RPMI8226 (cell line): ENCODE measurements at regions not wholly inside any gene's neighbourhood (a gene's known extent, or its start where the extent isn't known, plus 50 kb on each side); places are given as distances from the start of the nearest gene placed in this dataset.
"Not testable (repeated sequence)": the region's sequence is repeated elsewhere in the genome, so short reads cannot be mapped to it uniquely, and the experiment has no call there.

ENCODE experiments used
- DNase-seq: peaks from one replicate; pipeline ENCODE4 v3.0.0-alpha.2; 2015

DNA sequence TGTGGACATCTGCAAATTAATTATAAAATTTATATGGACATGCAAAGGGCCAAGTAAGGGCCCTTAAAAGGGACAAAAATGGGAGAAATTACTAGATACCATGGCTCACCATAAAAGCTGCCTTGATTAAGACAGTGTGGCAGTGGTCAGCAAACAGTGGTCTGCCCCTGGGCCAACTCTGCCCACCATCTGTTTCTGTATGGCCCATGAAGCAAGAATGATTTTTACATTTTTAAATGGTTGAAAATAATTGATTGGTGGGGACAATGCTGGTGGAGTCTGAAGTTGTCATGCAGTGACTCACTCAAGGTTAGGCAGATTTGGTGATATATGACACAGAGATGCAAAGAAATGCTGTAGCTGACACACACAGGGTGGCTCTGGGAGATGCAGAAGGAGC, 143.2 kb upstream of the PRDM7 start:
- DNase-seq = not testable (repeated sequence)

DNA sequence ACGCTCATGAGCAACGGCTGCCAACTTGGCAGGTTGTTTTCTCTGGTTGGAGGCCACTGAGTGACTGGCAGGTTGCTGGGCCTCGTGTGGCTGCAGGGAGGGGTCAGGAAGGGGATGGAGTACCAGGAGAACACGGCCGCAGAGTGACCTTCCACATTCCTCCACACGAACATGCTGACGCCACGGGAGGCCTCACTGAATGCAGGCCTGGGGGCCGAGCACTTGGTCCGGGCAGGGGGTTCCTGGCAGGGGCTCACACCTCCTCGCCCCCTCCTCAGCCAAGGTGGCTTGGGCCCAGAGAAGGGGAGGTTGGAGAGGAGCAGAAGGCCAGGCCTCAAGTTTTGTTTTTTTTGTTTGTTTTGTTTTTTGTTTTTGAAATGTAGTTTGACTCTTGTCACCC, 98.5 kb upstream of the PRDM7 start:
- not testable (repeated sequence) for DNase-seq

DNA sequence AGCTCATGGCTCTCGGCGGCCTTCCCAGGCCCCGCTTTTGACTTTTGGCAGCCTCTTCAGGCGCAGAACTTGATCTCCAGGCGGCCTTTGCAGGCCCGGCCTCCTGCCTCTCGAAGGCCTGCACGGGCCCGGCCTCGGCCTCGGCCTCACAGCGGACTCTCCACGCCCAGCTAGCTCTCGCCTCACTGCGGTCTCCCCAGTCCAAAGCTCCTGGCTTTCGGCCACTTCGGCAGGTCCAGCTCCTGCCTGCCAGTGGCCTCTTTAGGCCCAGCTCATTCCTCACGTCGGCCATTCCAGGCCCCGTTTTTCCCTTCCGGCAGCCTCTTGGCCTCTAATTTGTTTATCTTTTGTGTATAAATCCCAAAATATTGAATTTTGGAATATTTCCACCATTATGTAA, 94.5 kb upstream of the PRDM7 start:
- not testable (repeated sequence) for DNase-seq

DNA sequence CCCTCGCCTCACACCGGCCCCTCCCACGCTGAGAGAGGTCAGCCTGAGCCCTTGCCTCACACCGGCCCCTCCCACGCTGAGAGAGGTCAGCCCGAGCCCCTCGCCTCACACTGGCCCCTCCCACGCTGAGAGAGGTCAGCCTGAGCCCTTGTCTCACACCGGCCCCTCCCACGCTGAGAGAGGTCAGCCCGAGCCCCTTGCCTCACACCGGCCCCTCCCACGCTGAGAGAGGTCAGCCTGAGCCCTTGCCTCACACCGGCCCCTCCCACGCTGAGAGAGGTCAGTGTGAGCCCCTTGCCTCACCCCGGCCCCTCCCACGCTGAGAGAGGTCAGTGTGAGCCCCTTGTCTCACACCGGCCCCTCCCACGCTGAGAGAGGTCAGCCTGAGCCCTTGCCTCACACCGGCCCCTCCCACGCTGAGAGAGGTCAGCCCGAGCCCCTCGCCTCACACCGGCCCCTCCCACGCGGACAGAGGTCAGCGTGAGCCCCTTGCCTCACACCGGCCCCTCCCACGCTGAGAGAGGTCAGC, 92.1 kb upstream of the PRDM7 start:
- DNase-seq = not testable (repeated sequence)

DNA sequence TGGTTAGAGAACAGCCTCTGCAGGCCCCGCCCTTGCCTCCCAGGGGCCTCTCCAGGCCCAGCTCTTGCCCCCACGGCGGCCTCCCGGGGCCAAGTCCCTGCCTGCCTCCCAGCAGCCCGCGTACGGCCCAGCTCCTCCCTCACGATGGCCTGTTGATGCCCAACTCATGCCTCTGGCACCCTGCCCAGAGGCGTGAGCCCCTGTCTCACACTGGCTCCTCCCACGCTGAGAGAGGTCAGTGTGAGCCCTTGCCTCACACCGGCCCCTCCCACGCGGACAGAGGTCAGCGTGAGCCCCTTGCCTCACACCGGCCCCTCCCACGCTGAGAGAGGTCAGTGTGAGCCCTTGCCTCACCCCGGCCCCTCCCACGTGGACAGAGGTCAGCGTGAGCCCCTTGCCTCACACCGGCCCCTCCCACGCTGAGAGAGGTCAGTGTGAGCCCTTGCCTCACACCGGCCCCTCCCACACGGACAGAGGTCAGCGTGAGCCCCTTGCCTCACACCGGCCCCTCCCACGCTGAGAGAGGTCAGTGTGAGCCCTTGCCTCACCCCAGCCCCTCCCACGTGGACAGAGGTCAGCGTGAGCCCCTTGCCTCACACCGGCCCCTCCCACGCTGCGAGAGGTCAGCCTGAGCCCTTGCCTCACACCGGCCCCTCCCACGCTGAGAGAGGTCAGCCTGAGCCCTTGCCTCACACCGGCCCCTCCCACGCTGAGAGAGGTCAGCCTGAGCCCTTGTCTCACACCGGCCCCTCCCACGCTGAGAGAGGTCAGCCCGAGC, 91.4 kb upstream of the PRDM7 start:
- DNase-seq = not testable (repeated sequence)

DNA sequence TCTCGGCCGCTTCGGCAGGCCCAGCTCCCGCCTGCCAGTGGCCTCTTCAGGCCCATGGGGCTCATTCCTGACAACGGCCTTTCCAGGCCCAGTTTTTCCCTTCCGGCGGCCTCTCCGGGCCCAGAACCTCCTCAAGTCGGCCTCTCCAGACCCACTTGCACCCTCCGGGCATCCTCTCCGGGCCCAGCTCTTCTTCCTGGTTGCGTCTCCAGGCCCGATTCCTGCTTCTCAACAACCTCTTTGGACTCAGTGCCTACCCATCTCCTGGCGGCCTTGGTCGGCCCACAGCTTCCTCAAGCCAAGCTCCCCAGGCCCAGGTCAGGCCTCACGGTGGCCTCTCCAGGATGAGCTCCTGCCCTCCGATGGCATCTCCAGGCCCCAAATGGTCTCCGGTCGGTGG, 90.6 kb upstream of the PRDM7 start:
- not testable (repeated sequence) for DNase-seq

DNA sequence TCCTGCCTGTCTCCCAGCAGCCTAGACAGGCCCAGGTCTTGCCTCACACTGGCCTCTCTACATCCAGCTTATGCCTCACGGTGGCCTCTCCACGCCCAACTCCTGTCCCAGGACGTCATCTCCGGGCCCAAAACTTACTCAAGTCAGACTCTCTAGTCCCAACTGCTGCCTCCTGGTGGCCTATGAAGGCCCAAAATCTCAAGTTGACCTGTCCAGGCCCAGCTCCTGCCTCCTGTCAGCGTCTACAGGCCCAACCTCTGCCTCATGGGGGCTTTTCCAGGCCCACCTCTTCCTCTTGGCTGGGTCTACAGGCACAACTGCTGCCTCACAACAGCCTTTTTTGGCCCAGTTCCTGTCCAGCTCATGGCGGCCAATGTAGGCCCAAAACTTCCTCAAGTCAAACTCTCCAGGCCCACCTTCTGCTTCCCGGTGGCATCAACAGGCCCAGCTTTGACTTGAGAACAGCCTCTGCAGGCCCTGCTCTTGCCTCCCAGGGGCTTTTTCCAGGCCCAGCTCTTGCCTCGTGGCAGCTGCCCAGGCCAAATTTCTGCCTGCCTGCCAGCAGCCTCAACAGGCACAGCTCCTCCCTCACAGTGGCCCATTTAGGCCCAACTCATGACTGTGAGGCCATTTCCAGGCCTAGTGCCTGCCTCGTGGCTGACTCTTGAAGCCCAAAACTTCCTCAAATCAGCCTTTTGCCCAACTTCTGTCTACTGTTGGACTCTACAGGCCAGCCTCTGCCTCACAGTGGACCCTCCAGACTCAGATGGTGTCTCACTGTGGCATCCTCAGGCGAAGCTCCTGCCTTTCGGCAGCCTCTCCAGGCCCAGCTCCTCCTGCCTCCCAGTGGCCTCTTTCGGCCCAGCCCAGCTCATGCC, 89.8 kb upstream of the PRDM7 start:
- peak; percentile 9 for DNase-seq

DNA sequence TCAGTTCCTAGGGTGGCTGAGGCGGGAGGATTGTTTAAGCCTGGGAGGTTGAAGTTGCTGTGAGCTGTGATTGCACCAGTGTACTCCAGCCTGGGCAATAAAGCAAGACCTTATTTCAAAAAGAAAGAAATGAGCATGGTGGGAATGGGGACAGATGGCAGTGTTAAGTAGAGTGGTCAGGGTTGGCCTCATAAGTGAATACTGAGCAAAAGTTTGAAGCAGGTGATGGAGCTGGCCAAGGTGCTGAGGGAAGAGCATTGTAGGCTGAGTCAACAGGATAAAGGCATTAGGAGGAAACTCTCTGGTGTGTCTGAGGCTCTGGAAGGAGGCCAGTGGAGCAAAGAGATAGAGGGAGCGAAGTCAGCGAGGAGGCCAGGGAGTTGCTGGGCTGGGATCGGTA, 73.9 kb upstream of the PRDM7 start:
- DNase-seq = not testable (repeated sequence)
